GM12874 (cell line): ENCODE measurements at regions not wholly inside any gene's neighbourhood (a gene's known extent, or its start where the extent isn't known, plus 50 kb on each side); places are given as distances from the start of the nearest gene placed in this dataset.

Source experiments
- TF ChIP-seq, protein P1 (sequence below): IDR thresholded peaks from 2 replicates; pipeline ENCODE4 v1.5.1; 2011; ENCODE audit warnings: low read depth, mild to moderate bottlenecking, control low read depth, low read length, moderate library complexity; ENCODE audit not compliant: insufficient read depth

DNA sequence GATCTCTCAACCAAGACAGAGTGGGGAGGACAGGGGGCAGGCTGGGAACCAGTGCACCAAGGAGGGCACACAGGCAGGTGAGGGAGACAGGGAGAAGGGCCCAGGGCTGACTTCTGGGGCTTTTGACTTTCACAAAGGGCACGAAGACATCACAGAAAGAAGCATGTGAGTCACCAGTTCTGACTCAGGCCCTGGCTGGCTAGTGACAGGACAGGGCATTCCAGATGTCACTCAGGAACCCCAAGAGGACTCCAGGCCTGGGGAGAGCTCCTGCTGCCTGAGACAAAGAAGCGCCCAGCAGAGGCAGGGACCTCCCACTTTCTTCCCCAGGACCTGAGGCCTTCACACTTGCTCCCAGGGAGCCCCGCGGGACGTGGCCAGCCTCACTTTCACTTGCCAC is 497.2 kb downstream of the BUD13 start:
- TF ChIP-seq, protein P1, sequence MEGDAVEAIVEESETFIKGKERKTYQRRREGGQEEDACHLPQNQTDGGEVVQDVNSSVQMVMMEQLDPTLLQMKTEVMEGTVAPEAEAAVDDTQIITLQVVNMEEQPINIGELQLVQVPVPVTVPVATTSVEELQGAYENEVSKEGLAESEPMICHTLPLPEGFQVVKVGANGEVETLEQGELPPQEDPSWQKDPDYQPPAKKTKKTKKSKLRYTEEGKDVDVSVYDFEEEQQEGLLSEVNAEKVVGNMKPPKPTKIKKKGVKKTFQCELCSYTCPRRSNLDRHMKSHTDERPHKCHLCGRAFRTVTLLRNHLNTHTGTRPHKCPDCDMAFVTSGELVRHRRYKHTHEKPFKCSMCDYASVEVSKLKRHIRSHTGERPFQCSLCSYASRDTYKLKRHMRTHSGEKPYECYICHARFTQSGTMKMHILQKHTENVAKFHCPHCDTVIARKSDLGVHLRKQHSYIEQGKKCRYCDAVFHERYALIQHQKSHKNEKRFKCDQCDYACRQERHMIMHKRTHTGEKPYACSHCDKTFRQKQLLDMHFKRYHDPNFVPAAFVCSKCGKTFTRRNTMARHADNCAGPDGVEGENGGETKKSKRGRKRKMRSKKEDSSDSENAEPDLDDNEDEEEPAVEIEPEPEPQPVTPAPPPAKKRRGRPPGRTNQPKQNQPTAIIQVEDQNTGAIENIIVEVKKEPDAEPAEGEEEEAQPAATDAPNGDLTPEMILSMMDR = no peak

DNA sequence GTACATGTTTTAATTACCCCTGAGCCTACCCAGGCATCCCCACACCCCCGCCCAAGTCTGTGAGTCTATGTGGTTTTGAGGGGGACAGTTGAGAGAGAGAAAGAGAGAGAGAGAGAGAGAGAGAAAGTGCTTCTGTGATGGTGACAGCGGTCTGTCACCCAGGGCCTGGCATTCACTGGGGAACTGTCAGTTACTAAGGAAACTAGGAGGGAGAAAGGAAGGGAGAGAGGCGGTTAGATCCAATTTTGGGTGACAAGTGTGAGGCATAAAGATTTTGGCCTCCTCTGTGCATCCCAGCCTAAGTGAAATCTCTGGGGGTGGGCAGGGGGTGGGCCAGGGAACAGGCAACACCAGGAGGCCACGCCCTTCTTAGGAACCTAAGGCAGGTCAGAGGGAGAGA is 498.3 kb downstream of the BUD13 start:
- TF ChIP-seq, protein P1 = no peak

DNA sequence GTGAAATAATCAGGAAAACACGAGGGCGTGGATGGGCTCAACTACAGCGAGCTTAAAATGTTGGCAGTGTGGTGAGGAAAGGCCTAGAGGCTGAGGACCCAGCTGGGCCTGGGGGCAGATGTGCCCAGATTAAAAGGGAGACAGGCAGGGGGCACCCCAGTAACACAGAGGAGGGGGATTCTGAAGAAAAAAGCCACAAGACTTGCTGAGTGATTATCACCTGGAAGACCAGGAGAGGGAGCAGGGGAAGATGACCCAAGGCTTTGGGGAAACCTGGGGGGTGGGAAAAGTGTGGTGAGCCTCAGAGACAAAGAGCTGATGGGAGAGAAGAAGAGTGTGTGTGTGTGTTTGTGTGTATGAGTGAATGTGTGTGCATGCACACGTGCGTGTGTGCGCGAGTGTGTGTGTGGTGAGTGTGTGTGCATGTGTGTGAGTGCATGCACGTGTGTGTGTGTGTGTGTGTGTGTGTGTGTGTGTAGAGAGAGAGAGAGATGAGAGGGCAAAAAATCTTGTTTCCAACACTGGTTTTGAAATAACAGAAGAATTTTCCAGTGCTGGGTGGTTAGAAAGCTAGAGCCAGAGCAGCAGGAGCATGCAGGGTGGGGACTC is 500.5 kb downstream of the BUD13 start:
- TF ChIP-seq, protein P1 = no peak

DNA sequence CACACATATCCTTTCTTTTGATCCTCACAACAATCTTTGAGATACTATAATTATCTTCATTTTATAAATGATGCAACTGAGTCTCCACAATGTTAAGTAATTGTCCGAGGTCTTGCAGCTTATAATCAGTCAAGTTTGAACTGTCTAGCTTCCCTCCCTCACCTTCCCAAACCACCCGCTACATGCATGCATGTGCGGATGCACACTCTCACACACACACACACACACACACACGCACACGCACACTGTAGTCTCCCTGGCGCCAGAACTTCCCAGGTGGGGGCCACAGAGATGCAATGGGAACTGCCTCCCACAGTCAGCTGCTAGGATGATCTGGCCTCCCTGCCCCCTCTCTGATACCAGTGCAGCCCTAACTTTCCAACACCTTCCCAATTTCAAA is 501.3 kb downstream of the BUD13 start:
- TF ChIP-seq, protein P1 = no peak

DNA sequence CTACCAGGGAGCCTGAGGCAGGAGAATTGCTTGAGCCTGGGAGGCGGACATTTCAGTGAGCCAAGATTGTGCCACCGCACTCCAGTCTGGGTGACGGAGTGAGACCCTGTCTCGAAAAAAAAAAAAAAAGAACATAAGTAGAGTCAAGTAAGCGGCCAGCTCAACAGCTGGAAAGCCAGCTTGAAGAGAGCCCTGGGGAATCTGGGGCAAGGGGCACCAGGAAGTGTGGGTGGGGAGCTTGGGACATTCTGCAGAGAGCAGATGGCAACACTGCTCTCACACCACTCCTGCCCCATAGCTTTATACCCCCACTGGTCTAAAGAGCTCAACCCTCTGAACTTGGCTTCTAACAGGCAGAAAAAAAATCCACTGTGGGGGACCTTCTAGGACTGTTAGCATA is 505.6 kb downstream of the BUD13 start:
- TF ChIP-seq, protein P1 = no peak

DNA sequence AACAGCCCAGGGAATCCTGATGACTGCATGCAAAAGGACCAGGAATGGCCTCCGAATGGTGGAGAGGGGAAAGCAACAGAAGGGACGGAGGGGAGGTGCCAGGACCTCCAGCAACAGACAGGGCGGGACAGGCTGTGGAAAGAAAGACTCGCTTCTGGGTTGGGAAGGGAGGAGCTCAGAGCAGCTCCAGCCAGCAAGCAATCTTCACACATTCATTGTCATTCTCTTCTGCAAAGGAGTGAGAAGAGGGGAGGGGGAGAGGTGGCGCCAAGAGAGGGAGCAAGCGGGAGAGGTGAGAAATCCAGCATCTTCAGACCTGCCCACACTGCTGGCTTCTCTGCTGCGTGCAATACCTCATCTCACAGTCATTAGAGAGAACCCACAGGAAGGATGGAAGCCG is 509.0 kb downstream of the BUD13 start:
- TF ChIP-seq, protein P1 = no peak

DNA sequence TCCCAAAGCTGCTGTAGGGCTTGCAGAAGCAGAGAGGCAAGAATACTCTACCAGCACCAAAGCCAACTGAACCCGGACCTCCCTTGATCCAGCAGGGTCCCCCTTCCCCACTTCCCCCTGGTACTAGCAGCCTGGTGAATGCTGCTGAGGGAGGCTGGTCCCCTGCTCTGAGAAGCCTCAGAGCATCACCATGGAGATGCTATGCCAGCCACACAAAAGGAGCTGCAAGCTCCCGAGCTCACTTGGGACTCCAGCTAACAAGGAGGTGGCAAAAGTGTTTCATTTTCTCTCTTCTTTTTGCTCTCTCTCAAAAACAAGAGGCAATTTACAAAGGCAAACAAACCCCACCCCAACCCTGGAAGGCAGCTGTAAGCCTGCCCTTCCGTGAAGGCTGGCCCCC is 509.8 kb downstream of the BUD13 start:
- TF ChIP-seq, protein P1 = no peak
